HepG2 (cell line): ENCODE measurements at regions not wholly inside any gene's neighbourhood (a gene's known extent, or its start where the extent isn't known, plus 50 kb on each side); places are given as distances from the start of the nearest gene placed in this dataset.

Experiments used
- ATAC-seq: fragments of 200-7000 bp; cut with Tn5 transposase; 3 replicates; pipeline ENCODE4 v1.9.1; 2020; ENCODE audit warnings: mild to moderate bottlenecking, moderate library complexity
- BruUV-seq: library from RNA; stranded (reverse); fragments of 400-500 nt; replicated peaks from 2 replicates; lab custom pipeline; 2021; lab: Mats Ljungman, UMichigan
- CTCF ChIA-PET: fragments of 300-600 bp; formaldehyde crosslinking; extraction: SDS; loops from one replicate; lab custom pipeline; 2021; ENCODE audit warnings: low total read pairs, inconsistent platforms, low intra/inter-chr PET ratio; lab: Yijun Ruan, JAX
- POLR2A ChIA-PET: fragments of 350-600 bp; sonication (Branson Sonifier 250); formaldehyde crosslinking; loops from one replicate; lab custom pipeline; 2020; ENCODE audit warnings: antibody characterized with exemption, inconsistent platforms; lab: Yijun Ruan, JAX
- DNase-seq: peaks from one replicate; pipeline ENCODE4 v3.0.0-alpha.2; 2015; ENCODE audit warnings: low spot score
- FAIRE-seq: peaks from 3 replicates; lab custom pipeline; 2011; peaks lifted over from hg19 to GRCh38; lab: Jason Lieb, UNC
- H2AFZ ChIP-seq: one replicate; pipeline ENCODE4 v1.6.1; 2011; ENCODE audit warnings: low read length, inconsistent platforms
- H3K27ac ChIP-seq: fragments of 300-600 bp; 3 replicates; pipeline ENCODE4 v1.8.0; 2011; ENCODE audit warnings: mixed run types, mild to moderate bottlenecking, mixed read lengths, low read length, inconsistent platforms; ENCODE audit not compliant: insufficient read depth; ENCODE audit errors: extremely low read length
- H3K27me3 ChIP-seq, 2 experiments: fragments of 200-600 bp in 1 of 2; 2 replicates in 1 of 2; 3 replicates in 1 of 2; pipeline versions ENCODE4 v1.6.0 to v1.8.0; 2011; ENCODE audit warnings: low read length in 2 of 2, mild to moderate bottlenecking in 2 of 2, moderate library complexity in 2 of 2, inconsistent platforms in 1 of 2; ENCODE audit not compliant: insufficient read depth in 2 of 2, control insufficient read depth in 1 of 2
- H3K36me3 ChIP-seq, 2 experiments: fragments of 200-600 bp in 1 of 2; replicated peaks in 1 of 2; 2 replicates in 1 of 2; 3 replicates in 1 of 2; pipeline versions ENCODE4 v1.5.1 to v1.8.0; 2011; ENCODE audit warnings: low read length in 2 of 2, inconsistent platforms in 1 of 2; ENCODE audit not compliant: insufficient read depth in 2 of 2, control insufficient read depth in 1 of 2
- H3K4me1 ChIP-seq: 2 replicates; pipeline ENCODE4 v1.5.1; 2012; ENCODE audit warnings: low read length, inconsistent platforms; ENCODE audit not compliant: insufficient read depth
- H3K4me2 ChIP-seq: 2 replicates; pipeline ENCODE4 v1.6.0; 2011; ENCODE audit warnings: low read depth, low read length, inconsistent platforms
- H3K4me3 ChIP-seq, 3 experiments: fragments of 200-600 bp in 1 of 3; sonication (generic), shearing (Covaris generic) in 1 of 3; replicated peaks in 1 of 3; 2 replicates each; pipeline ENCODE4 v1.5.1; 2011 to 2016; ENCODE audit warnings: low read length in 3 of 3, inconsistent platforms in 2 of 3, low read depth in 2 of 3, mild to moderate bottlenecking in 2 of 3, control low read depth in 1 of 3, mixed read lengths in 1 of 3; ENCODE audit not compliant: insufficient read depth in 1 of 3
- H3K79me2 ChIP-seq: one replicate; pipeline ENCODE4 v1.6.1; 2011; ENCODE audit warnings: low read length, inconsistent platforms; ENCODE audit not compliant: insufficient read depth
- H3K9ac ChIP-seq: 2 replicates; pipeline ENCODE4 v1.6.0; 2011; ENCODE audit warnings: mild to moderate bottlenecking, low read depth, low read length, inconsistent platforms; ENCODE audit not compliant: insufficient read depth
- H3K9me3 ChIP-seq: 2 replicates; pipeline ENCODE4 v1.5.1; 2012; ENCODE audit warnings: mild to moderate bottlenecking, low read length
- H4K20me1 ChIP-seq: 2 replicates; pipeline ENCODE4 v1.6.0; 2011; ENCODE audit warnings: inconsistent platforms, mild to moderate bottlenecking, low read length, moderate library complexity; ENCODE audit not compliant: insufficient read depth
- JUN ChIP-seq: sonication (generic); formaldehyde crosslinking; IDR thresholded peaks from 2 replicates; pipeline ENCODE4 v1.4.0; 2020; ENCODE audit warnings: mild to moderate bottlenecking, missing genetic modification reagents
- NPAS2 ChIP-seq: sonication (generic); formaldehyde crosslinking; IDR thresholded peaks from 2 replicates; pipeline ENCODE4 v1.8.0; 2022; ENCODE audit warnings: mild to moderate bottlenecking, missing genetic modification reagents, borderline replicate concordance
- RARA ChIP-seq: IDR thresholded peaks from 2 replicates; pipeline ENCODE4 v1.6.1; 2016; ENCODE audit warnings: missing genetic modification reagents, missing compliant biosample characterization
- ZFP36L1 ChIP-seq: sonication (generic); formaldehyde crosslinking; IDR thresholded peaks from 2 replicates; pipeline ENCODE4 v1.8.0; 2022; ENCODE audit warnings: mild to moderate bottlenecking, missing genetic modification reagents, moderate library complexity
- ZIK1 ChIP-seq: sonication (generic); formaldehyde crosslinking; IDR thresholded peaks from 2 replicates; pipeline ENCODE4 v1.5.0; 2020; ENCODE audit warnings: mild to moderate bottlenecking, low read depth, missing genetic modification reagents, borderline replicate concordance
- ZNF350 ChIP-seq: sonication (generic); formaldehyde crosslinking; IDR thresholded peaks from 2 replicates; pipeline ENCODE4 v1.4.0; 2020; ENCODE audit warnings: mild to moderate bottlenecking, low read depth, missing genetic modification reagents, borderline replicate concordance
- ZNF552 ChIP-seq: sonication (generic); formaldehyde crosslinking; IDR thresholded peaks from 2 replicates; pipeline ENCODE4 v1.9.0; 2022; ENCODE audit warnings: missing genetic modification reagents, mild to moderate bottlenecking, borderline replicate concordance
- ZNF660 ChIP-seq: sonication (generic); formaldehyde crosslinking; IDR thresholded peaks from 2 replicates; pipeline ENCODE4 v1.5.1; 2020; ENCODE audit warnings: mild to moderate bottlenecking, low read depth, missing genetic modification reagents, borderline replicate concordance
- ZNF7 ChIP-seq: IDR thresholded peaks from 2 replicates; pipeline ENCODE4 v1.6.1; 2016; ENCODE audit warnings: missing biosample characterization, missing genetic modification reagents
- ZNF720 ChIP-seq: sonication (generic); formaldehyde crosslinking; IDR thresholded peaks from 2 replicates; pipeline ENCODE4 v1.4.0; 2020; ENCODE audit warnings: missing genetic modification reagents
- WGBS: methylation state at CpG from one replicate; pipeline ENCODE4 v1.1.6; 2017; ENCODE audit warnings: low lambda C conversion rate; 5-methylcytosine and 5-hydroxymethylcytosine counted together
- in situ Hi-C: cut with HindIII; loops from 2 replicates; pipeline ENCODE4 v1.10.0; 2017; ENCODE audit warnings: low pct_unique_long_range_greater_than_20kb; ENCODE audit not compliant: extremely low pct_ligation_motif_present
- intact Hi-C: fragments of 100-400 bp; cut with micrococcal nuclease; formaldehyde crosslinking; loops from one replicate; pipeline ENCODE4 v1.10.0; 2022; ENCODE audit not compliant: unreplicated experiment
- TF ChIP-seq, protein P1 (sequence below): sonication (generic); formaldehyde crosslinking; conservative IDR thresholded peaks from 2 replicates; pipeline ENCODE4 v1.8.0; 2022; ENCODE audit warnings: mild to moderate bottlenecking, moderate library complexity, missing genetic modification reagents

GRCh38 chr19:31114585-31114984 is 234.7 kb downstream of the TSHZ3 start:
- TF ChIP-seq ZNF660 (CRISPR knock-in tag) (no peak), ZIK1 (CRISPR knock-in tag) (no peak), JUN (CRISPR knock-in tag) (no peak), ZNF350 (CRISPR knock-in tag) (no peak), ZNF720 (CRISPR knock-in tag) (no peak)
- TF ChIP-seq, protein P1, sequence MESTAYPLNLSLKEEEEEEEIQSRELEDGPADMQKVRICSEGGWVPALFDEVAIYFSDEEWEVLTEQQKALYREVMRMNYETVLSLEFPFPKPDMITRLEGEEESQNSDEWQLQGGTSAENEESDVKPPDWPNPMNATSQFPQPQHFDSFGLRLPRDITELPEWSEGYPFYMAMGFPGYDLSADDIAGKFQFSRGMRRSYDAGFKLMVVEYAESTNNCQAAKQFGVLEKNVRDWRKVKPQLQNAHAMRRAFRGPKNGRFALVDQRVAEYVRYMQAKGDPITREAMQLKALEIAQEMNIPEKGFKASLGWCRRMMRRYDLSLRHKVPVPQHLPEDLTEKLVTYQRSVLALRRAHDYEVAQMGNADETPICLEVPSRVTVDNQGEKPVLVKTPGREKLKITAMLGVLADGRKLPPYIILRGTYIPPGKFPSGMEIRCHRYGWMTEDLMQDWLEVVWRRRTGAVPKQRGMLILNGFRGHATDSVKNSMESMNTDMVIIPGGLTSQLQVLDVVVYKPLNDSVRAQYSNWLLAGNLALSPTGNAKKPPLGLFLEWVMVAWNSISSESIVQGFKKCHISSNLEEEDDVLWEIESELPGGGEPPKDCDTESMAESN (CRISPR knock-in tag) = no peak
- Histone ChIP-seq H3K27ac (no peak overlapping the region), H3K36me3 (no peaks in the 10 kb centered on the region), H3K9me3 (peaks cover 53% of the 10 kb centered on the region), H3K27me3 (no peaks in the 10 kb centered on the region), H4K20me1 (no peaks in the 10 kb centered on the region), H3K79me2 (no peaks in the 10 kb centered on the region), H3K9ac (no peak overlapping the region), H3K4me2 (no peak overlapping the region), H3K4me1 (no peaks in the 10 kb centered on the region), H3K4me3 (no peak overlapping the region), H2AFZ (no peak overlapping the region)
- in situ Hi-C loops = no loop called here
- intact Hi-C loops = no loop called here
- POLR2A ChIA-PET = no interaction called here
- FAIRE-seq = no peak
- BruUV-seq = no TSS peak
- no peak for ATAC-seq
- DNase-seq = no peak
- CTCF ChIA-PET = no interaction called here

DNA sequence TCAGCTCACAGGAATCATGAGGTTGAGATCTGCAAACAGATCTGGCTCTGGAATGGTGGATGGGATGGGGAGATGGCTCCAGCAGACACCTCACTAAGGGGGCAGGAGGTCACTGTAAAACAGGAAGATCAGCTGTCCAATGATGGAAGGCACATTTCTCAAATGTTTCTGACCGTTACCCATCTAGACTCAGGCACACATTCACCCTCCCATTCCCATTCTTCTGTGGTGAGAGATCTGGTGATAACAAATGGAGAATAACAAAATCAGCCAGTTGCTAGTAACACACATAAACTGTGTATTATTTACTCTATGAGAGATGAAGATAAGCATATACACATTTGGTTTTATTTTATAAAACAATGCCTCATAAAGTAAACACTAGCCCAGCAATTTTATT is 235.9 kb downstream of the TSHZ3 start:
- no peaks in the 10 kb centered on the region for H3K27me3 ChIP-seq
- no peak overlapping the region for H3K4me2 ChIP-seq
- H3K79me2 ChIP-seq = no peaks in the 10 kb centered on the region
- in situ Hi-C loops = no loop called here
- CTCF ChIA-PET = no interaction called here
- DNase-seq (no peak), FAIRE-seq (no peak)
- H3K4me3 ChIP-seq = no peak overlapping the region
- TF ChIP-seq ZNF7 (CRISPR knock-in tag) (no peak), NPAS2 (CRISPR knock-in tag) (no peak), ZFP36L1 (CRISPR knock-in tag) (no peak), ZNF552 (CRISPR knock-in tag) (no peak), RARA (CRISPR knock-in tag) (no peak)
- TF ChIP-seq, all 625 proteins: peak for 0
- intact Hi-C loops = no loop called here
- no peaks in the 10 kb centered on the region for H4K20me1 ChIP-seq
- no peak for ATAC-seq
- peaks cover 53% of the 10 kb centered on the region for H3K9me3 ChIP-seq
- H3K4me1 ChIP-seq = no peaks in the 10 kb centered on the region
- no peak overlapping the region for H3K27ac ChIP-seq
- H2AFZ ChIP-seq = no peak overlapping the region
- POLR2A ChIA-PET = no interaction called here
- H3K36me3 ChIP-seq = no peaks in the 10 kb centered on the region
- 9% methylated on average over 1 of the region's 1 CpG for WGBS
- no peak overlapping the region for H3K9ac ChIP-seq
- BruUV-seq = no TSS peak
